Tibial artery (tissue), 4 donors: ENCODE measurements at regions not wholly inside any gene's neighbourhood (a gene's known extent, or its start where the extent isn't known, plus 50 kb on each side); places are given as distances from the start of the nearest gene placed in this dataset.

Source experiments
- DNase-seq, 2 donors: peaks; one replicate each; pipeline ENCODE4 v3.0.0-alpha.2; 2019
- H3K27ac ChIP-seq, 2 donors: fragments of 200-600 bp; sonication (generic) in 1 of 2; 1 replicate in 1 of 2; 2 replicates in 1 of 2; pipeline ENCODE4 v1.5.1; 2018 to 2019; ENCODE audit warnings: mild to moderate bottlenecking in 1 of 2
- H3K27me3 ChIP-seq, 2 donors: fragments of 200-600 bp; sonication (generic) in 1 of 2; one replicate each; pipeline versions ENCODE4 v1.5.1 to v1.6.0; 2016 to 2019
- H3K36me3 ChIP-seq, 3 donors: fragments of 200-600 bp; sonication (generic) in 2 of 3; one replicate each; pipeline ENCODE4 v1.5.1; 2016 to 2019; ENCODE audit warnings: mild to moderate bottlenecking in 2 of 3
- H3K4me1 ChIP-seq, 4 donors: fragments of 200-600 bp; sonication (generic) in 2 of 4; 1 replicate in 3 of 4; 2 replicates in 1 of 4; pipeline ENCODE4 v1.5.1; 2016 to 2019
- H3K4me3 ChIP-seq, 2 donors: fragments of 200-600 bp; sonication (generic) in 1 of 2; 1 replicate in 1 of 2; 2 replicates in 1 of 2; pipeline ENCODE4 v1.5.1; 2018 to 2019; ENCODE audit warnings: mild to moderate bottlenecking in 2 of 2
- H3K9me3 ChIP-seq, 3 donors: fragments of 200-600 bp; sonication (generic) in 1 of 3; one replicate each; pipeline ENCODE4 v1.5.1; 2016 to 2019
- intact Hi-C: fragments of 100-400 bp; cut with DNase I; formaldehyde crosslinking; loops from one replicate; pipeline ENCODE4 v1.15.0; 2023; ENCODE audit warnings: low total_unique reads
- TF ChIP-seq, protein P1 (sequence below), 2 experiments: fragments of 200-600 bp in 1 of 2; fragments of 450-650 bp in 1 of 2; IDR thresholded peaks; one replicate each; pipeline ENCODE4 v1.5.1; 2017 to 2019; ENCODE audit warnings: antibody characterized with exemption in 2 of 2, mild to moderate bottlenecking in 1 of 2, moderate library complexity in 1 of 2

- Histone ChIP-seq H3K27ac (no peak overlapping the region), H3K9me3 (no peaks in the 10 kb centered on the region), H3K4me3 (no peak overlapping the region), H3K27me3 (no peaks in the 10 kb centered on the region), H3K36me3 (no peaks in the 10 kb centered on the region), H3K4me1 (no peaks in the 10 kb centered on the region)
- TF ChIP-seq, protein P1, sequence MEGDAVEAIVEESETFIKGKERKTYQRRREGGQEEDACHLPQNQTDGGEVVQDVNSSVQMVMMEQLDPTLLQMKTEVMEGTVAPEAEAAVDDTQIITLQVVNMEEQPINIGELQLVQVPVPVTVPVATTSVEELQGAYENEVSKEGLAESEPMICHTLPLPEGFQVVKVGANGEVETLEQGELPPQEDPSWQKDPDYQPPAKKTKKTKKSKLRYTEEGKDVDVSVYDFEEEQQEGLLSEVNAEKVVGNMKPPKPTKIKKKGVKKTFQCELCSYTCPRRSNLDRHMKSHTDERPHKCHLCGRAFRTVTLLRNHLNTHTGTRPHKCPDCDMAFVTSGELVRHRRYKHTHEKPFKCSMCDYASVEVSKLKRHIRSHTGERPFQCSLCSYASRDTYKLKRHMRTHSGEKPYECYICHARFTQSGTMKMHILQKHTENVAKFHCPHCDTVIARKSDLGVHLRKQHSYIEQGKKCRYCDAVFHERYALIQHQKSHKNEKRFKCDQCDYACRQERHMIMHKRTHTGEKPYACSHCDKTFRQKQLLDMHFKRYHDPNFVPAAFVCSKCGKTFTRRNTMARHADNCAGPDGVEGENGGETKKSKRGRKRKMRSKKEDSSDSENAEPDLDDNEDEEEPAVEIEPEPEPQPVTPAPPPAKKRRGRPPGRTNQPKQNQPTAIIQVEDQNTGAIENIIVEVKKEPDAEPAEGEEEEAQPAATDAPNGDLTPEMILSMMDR (IDR thresholded peaks at IDR 0.05) = no peak
- intact Hi-C loops = no loop called here
- DNase-seq = no peak
Observed at GRCh38 chr4:32102896-32103295, 1382.7 kb downstream of the PCDH7 start.

DNA sequence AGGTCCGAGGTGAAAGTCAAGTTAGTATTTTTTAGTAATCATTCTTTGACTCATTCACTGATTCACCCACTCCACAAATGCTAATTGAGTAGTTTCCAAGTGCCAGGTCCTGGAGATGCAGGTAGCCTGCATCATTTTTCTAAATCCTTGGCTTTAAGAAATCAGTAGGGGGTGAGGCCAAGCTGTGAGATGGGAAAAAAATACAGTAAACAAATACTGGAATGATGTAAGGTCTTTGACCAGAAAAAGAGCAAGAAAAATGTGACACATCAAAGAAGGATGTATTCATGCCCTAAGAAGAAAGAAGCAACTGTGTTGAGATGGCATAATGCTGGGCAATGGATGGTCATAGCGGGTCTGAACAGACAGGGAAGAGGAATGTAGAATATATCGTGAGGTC is 1386.6 kb downstream of the PCDH7 start:
- TF ChIP-seq, protein P1 (IDR thresholded peaks at IDR 0.05) = no peak
- Histone ChIP-seq H3K9me3 (no peaks in the 10 kb centered on the region), H3K4me1 (no peaks in the 10 kb centered on the region), H3K27ac (no peak overlapping the region), H3K27me3 (no peaks in the 10 kb centered on the region), H3K36me3 (no peaks in the 10 kb centered on the region), H3K4me3 (no peak overlapping the region)
- no peak for DNase-seq
- intact Hi-C loops = no loop called here

DNA sequence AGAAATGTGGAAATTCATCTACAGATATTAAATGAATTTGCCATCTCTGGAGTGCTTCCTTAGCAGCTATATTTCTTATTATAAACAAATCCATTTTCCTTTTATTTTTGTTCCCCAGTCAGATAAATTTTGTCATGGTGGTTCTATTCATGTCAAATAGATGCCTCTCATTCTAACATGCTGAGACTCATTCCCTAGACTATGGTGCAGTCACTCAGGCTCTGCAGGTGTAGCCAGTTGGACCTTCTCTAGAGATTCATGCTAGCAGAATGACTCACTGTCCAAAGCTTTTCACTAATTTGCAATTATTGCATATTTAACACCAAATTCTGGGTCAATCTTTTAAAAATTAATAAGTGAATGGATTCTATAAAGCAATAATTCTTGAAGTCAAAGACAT is 1392.7 kb downstream of the PCDH7 start:
- TF ChIP-seq, protein P1 (IDR thresholded peaks at IDR 0.05) = no peak
- intact Hi-C loops = no loop called here

DNA sequence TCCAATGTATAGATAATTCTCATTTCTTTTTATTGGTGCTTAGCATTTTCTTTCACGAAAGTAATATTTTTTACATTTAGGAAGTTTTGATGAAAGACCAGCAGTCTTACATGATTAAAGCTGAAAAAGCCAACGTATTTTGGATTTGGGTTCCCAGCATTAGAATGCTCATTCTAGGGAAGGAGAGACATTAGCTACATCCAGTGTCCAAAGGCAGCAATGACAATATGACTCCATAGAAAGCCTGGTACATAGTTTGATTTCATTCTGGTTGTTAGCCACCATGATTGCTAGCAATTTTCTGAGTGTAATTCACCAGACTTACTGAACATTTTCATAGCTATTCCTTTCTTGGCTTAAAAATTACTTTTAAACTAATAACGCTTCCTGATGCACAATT is 1397.5 kb downstream of the PCDH7 start:
- Histone ChIP-seq H3K36me3 (no peaks in the 10 kb centered on the region), H3K27me3 (no peaks in the 10 kb centered on the region), H3K4me3 (no peak overlapping the region), H3K9me3 (no peaks in the 10 kb centered on the region), H3K4me1 (no peaks in the 10 kb centered on the region), H3K27ac (no peak overlapping the region)
- TF ChIP-seq, protein P1 (IDR thresholded peaks at IDR 0.05) = no peak
- no peak for DNase-seq
- intact Hi-C loops = no loop called here

More for the DNA sequence above, 1392.7 kb downstream of the PCDH7 start:
- Histone ChIP-seq H3K9me3 (no peaks in the 10 kb centered on the region), H3K4me1 (no peaks in the 10 kb centered on the region), H3K27ac (no peak overlapping the region), H3K36me3 (no peaks in the 10 kb centered on the region), H3K4me3 (no peak overlapping the region), H3K27me3 (no peaks in the 10 kb centered on the region)
- no peak for DNase-seq

DNA sequence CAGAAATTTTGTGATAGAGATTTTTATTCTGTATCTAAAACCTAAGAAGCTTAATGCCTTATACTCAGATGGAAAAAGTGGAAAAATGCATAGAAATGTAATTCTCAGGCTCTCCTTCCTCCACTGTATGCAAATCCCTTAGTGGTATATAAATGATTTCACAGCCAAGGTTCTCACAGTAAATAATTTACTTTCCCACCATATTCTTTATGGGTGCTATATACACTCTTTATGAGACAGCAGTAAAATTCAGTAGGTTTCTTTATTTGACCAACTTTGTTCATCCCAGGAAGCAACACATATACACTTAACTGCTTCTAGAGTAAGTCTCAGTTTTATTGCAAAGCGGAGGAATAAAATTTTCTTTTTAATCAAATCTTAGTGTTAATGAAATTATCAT is 1399.7 kb downstream of the PCDH7 start:
- TF ChIP-seq, protein P1 (IDR thresholded peaks at IDR 0.05) = no peak
- Histone ChIP-seq H3K27me3 (no peaks in the 10 kb centered on the region), H3K4me3 (no peak overlapping the region), H3K4me1 (no peaks in the 10 kb centered on the region), H3K36me3 (no peaks in the 10 kb centered on the region), H3K27ac (no peak overlapping the region), H3K9me3 (no peaks in the 10 kb centered on the region)
- intact Hi-C loops = no loop called here
- no peak for DNase-seq

DNA sequence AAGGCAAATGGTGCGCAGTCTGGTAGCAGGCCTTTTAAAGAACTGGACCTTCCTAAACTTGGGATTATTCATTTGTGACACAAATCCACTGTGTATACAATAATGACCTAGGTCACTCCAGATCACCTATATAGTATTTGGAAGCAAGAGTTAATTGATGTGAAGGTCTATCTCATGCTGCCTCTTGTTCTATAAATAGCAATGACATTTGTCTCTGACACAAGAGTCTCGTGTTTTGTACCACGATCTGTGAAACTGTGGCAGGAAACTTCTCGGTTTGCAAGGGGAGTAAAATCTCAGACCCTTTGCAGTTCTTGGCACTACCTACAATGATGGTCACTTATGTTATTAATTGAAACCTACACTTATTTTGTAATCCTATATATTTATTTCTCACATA is 1408.4 kb downstream of the PCDH7 start:
- Histone ChIP-seq H3K27me3 (no peaks in the 10 kb centered on the region), H3K9me3 (no peaks in the 10 kb centered on the region), H3K36me3 (no peaks in the 10 kb centered on the region), H3K4me3 (no peak overlapping the region), H3K27ac (no peak overlapping the region), H3K4me1 (no peaks in the 10 kb centered on the region)
- intact Hi-C loops = no loop called here
- TF ChIP-seq, protein P1 (IDR thresholded peaks at IDR 0.05) = no peak
- DNase-seq = no peak
